Liver (tissue), 8 donors: ENCODE measurements at regions not wholly inside any gene's neighbourhood (a gene's known extent, or its start where the extent isn't known, plus 50 kb on each side); places are given as distances from the start of the nearest gene placed in this dataset.

Source experiments
- DNase-seq: peaks from one replicate; pipeline ENCODE4 v3.0.0-alpha.2; 2017; ENCODE audit warnings: low spot score
- H3K27ac ChIP-seq, 2 donors: one replicate each; pipeline ENCODE4 v1.7.0; 2013; ENCODE audit warnings: inconsistent platforms in 2 of 2, low read length in 2 of 2, control low read depth in 1 of 2, low read depth in 1 of 2, mild to moderate bottlenecking in 1 of 2
- H3K27me3 ChIP-seq, 4 donors: one replicate each; pipeline versions ENCODE4 v1.6.1 to v1.7.0; 2013; ENCODE audit warnings: low read length in 3 of 4, inconsistent platforms in 1 of 4, mild to moderate bottlenecking in 1 of 4, moderate library complexity in 1 of 4; ENCODE audit not compliant: control insufficient read depth in 4 of 4, insufficient read depth in 4 of 4
- H3K36me3 ChIP-seq, 4 donors: one replicate each; pipeline versions ENCODE4 v1.6.1 to v1.7.0; 2013; ENCODE audit warnings: low read length in 3 of 4, mild to moderate bottlenecking in 3 of 4, low read depth in 1 of 4, moderate library complexity in 1 of 4; ENCODE audit not compliant: control insufficient read depth in 4 of 4, insufficient read depth in 3 of 4
- H3K4me1 ChIP-seq, 4 donors: one replicate each; pipeline versions ENCODE4 v1.6.1 to v1.7.0; 2013; ENCODE audit warnings: low read length in 3 of 4, mild to moderate bottlenecking in 3 of 4, moderate library complexity in 1 of 4; ENCODE audit not compliant: control insufficient read depth in 4 of 4, insufficient read depth in 4 of 4
- H3K4me3 ChIP-seq, 3 donors: one replicate each; pipeline versions ENCODE4 v1.6.1 to v1.7.0; 2013; ENCODE audit warnings: low read length in 3 of 3, control low read depth in 1 of 3, low read depth in 1 of 3, mild to moderate bottlenecking in 1 of 3
- H3K9ac ChIP-seq, 2 donors: one replicate each; pipeline ENCODE4 v1.7.0; 2013; ENCODE audit warnings: low read length in 2 of 2, mild to moderate bottlenecking in 2 of 2, moderate library complexity in 2 of 2, control low read depth in 1 of 2, low read depth in 1 of 2
- H3K9me3 ChIP-seq, 4 donors: one replicate each; pipeline versions ENCODE4 v1.6.1 to v1.7.0; 2013; ENCODE audit warnings: low read length in 3 of 4; ENCODE audit not compliant: control insufficient read depth in 4 of 4
- EGR1 ChIP-seq, 2 donors: IDR thresholded peaks; 2 replicates each; pipeline ENCODE4 v1.6.1; 2016 to 2018; ENCODE audit warnings: antibody characterized with exemption in 2 of 2, low read depth in 2 of 2
- FOXA1 ChIP-seq: IDR thresholded peaks from 2 replicates; pipeline ENCODE4 v1.6.1; 2016; ENCODE audit warnings: antibody characterized with exemption
- FOXA2 ChIP-seq: IDR thresholded peaks from 2 replicates; pipeline ENCODE4 v1.6.1; 2016; ENCODE audit warnings: antibody characterized with exemption
- HNF4A ChIP-seq, 2 donors: conservative IDR thresholded peaks; 2 replicates each; pipeline ENCODE4 v1.6.1; 2016; ENCODE audit warnings: antibody characterized with exemption in 2 of 2, mild to moderate bottlenecking in 2 of 2
- HNF4G ChIP-seq: IDR thresholded peaks from 2 replicates; pipeline ENCODE4 v1.6.1; 2016; ENCODE audit warnings: antibody characterized with exemption
- JUND ChIP-seq, 2 donors: IDR thresholded peaks; 2 replicates each; pipeline ENCODE4 v1.6.1; 2016; ENCODE audit warnings: antibody characterized with exemption in 2 of 2
- NR2F2 ChIP-seq: IDR thresholded peaks from 2 replicates; pipeline ENCODE4 v1.6.1; 2016; ENCODE audit warnings: antibody characterized with exemption
- RXRA ChIP-seq, 2 donors: IDR thresholded peaks; 2 replicates each; pipeline ENCODE4 v1.6.1; 2017 to 2018; ENCODE audit warnings: antibody characterized with exemption in 2 of 2, mild to moderate bottlenecking in 1 of 2
- SP1 ChIP-seq: IDR thresholded peaks from 2 replicates; pipeline ENCODE4 v1.6.1; 2018; ENCODE audit warnings: antibody characterized with exemption, mild to moderate bottlenecking
- TAF1 ChIP-seq: conservative IDR thresholded peaks from 2 replicates; pipeline ENCODE4 v1.6.1; 2016; ENCODE audit warnings: antibody characterized with exemption, mild to moderate bottlenecking
- YY1 ChIP-seq: IDR thresholded peaks from 2 replicates; pipeline ENCODE4 v1.6.1; 2016; ENCODE audit warnings: antibody characterized with exemption, mild to moderate bottlenecking
- WGBS: extraction: QIAGEN DNeasy Blood & Tissue Kit; methylation state at CpG from one replicate; pipeline ENCODE4 v1.1.7; 2013; 5-methylcytosine and 5-hydroxymethylcytosine counted together
- TF ChIP-seq, protein P1 (sequence below): fragments of 150-350 bp; IDR thresholded peaks from 2 replicates; pipeline ENCODE4 v1.5.1; 2017; ENCODE audit warnings: improper control_type of control experiment, low read depth, low read length; ENCODE audit not compliant: missing input control
- TF ChIP-seq, protein P2 (sequence below): IDR thresholded peaks from 2 replicates; pipeline ENCODE4 v1.6.1; 2016; ENCODE audit warnings: antibody characterized with exemption
- TF ChIP-seq, protein P3 (sequence below): IDR thresholded peaks from 2 replicates; pipeline ENCODE4 v1.6.1; 2016; ENCODE audit warnings: antibody characterized with exemption
- TF ChIP-seq, protein P4 (sequence below): IDR thresholded peaks from 2 replicates; pipeline ENCODE4 v1.6.1; 2016; ENCODE audit warnings: antibody characterized with exemption, mild to moderate bottlenecking
- TF ChIP-seq, protein P5 (sequence below): IDR thresholded peaks from 2 replicates; pipeline ENCODE4 v1.6.1; 2016; ENCODE audit warnings: antibody characterized with exemption
- donor health status: healthy.
- donor health status: healthy.
- donor health status: healthy.
- donor health status: healthy.
- donor health status: healthy.

DNA sequence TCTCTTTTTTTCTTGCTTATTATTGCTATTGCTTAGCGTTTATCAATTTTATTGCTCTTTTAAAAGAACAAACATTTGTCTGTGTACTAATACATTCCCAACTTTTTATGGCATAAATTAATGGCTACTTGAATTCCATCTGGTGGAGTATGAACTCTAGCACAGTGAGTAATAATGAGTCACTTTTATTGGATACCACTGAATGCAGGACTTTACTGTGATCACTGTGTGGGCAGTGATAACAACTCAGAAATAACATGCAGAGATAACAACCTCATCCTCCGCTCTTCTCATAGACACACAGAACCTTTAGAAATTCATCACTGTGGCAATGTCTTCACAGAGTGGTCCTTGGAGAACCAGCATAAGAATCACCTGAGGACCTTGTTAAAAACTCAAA, 139.5 kb upstream of the PRNP start:
- H3K27ac ChIP-seq, result no peak overlapping the region
- no peak overlapping the region for H3K4me3 ChIP-seq
- TF ChIP-seq, protein P1, sequence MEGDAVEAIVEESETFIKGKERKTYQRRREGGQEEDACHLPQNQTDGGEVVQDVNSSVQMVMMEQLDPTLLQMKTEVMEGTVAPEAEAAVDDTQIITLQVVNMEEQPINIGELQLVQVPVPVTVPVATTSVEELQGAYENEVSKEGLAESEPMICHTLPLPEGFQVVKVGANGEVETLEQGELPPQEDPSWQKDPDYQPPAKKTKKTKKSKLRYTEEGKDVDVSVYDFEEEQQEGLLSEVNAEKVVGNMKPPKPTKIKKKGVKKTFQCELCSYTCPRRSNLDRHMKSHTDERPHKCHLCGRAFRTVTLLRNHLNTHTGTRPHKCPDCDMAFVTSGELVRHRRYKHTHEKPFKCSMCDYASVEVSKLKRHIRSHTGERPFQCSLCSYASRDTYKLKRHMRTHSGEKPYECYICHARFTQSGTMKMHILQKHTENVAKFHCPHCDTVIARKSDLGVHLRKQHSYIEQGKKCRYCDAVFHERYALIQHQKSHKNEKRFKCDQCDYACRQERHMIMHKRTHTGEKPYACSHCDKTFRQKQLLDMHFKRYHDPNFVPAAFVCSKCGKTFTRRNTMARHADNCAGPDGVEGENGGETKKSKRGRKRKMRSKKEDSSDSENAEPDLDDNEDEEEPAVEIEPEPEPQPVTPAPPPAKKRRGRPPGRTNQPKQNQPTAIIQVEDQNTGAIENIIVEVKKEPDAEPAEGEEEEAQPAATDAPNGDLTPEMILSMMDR, result no peak
- no peak for TF ChIP-seq FOXA1
- TF ChIP-seq, protein P2, sequence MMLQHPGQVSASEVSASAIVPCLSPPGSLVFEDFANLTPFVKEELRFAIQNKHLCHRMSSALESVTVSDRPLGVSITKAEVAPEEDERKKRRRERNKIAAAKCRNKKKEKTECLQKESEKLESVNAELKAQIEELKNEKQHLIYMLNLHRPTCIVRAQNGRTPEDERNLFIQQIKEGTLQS, result no peak
- TF ChIP-seq EGR1 (IDR thresholded peaks at IDR 0.05; ENCODE audit: low read depth in 2 of 2), result no peak
- TF ChIP-seq YY1, result no peak
- no peak for TF ChIP-seq FOXA2
- TF ChIP-seq RXRA (IDR thresholded peaks at IDR 0.05), result no peak
- TF ChIP-seq, protein P3, sequence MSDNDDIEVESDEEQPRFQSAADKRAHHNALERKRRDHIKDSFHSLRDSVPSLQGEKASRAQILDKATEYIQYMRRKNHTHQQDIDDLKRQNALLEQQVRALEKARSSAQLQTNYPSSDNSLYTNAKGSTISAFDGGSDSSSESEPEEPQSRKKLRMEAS, result no peak
- TF ChIP-seq, protein P4, sequence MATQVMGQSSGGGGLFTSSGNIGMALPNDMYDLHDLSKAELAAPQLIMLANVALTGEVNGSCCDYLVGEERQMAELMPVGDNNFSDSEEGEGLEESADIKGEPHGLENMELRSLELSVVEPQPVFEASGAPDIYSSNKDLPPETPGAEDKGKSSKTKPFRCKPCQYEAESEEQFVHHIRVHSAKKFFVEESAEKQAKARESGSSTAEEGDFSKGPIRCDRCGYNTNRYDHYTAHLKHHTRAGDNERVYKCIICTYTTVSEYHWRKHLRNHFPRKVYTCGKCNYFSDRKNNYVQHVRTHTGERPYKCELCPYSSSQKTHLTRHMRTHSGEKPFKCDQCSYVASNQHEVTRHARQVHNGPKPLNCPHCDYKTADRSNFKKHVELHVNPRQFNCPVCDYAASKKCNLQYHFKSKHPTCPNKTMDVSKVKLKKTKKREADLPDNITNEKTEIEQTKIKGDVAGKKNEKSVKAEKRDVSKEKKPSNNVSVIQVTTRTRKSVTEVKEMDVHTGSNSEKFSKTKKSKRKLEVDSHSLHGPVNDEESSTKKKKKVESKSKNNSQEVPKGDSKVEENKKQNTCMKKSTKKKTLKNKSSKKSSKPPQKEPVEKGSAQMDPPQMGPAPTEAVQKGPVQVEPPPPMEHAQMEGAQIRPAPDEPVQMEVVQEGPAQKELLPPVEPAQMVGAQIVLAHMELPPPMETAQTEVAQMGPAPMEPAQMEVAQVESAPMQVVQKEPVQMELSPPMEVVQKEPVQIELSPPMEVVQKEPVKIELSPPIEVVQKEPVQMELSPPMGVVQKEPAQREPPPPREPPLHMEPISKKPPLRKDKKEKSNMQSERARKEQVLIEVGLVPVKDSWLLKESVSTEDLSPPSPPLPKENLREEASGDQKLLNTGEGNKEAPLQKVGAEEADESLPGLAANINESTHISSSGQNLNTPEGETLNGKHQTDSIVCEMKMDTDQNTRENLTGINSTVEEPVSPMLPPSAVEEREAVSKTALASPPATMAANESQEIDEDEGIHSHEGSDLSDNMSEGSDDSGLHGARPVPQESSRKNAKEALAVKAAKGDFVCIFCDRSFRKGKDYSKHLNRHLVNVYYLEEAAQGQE, result no peak
- TF ChIP-seq, protein P5, sequence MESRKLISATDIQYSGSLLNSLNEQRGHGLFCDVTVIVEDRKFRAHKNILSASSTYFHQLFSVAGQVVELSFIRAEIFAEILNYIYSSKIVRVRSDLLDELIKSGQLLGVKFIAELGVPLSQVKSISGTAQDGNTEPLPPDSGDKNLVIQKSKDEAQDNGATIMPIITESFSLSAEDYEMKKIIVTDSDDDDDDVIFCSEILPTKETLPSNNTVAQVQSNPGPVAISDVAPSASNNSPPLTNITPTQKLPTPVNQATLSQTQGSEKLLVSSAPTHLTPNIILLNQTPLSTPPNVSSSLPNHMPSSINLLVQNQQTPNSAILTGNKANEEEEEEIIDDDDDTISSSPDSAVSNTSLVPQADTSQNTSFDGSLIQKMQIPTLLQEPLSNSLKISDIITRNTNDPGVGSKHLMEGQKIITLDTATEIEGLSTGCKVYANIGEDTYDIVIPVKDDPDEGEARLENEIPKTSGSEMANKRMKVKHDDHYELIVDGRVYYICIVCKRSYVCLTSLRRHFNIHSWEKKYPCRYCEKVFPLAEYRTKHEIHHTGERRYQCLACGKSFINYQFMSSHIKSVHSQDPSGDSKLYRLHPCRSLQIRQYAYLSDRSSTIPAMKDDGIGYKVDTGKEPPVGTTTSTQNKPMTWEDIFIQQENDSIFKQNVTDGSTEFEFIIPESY, result no peak
- 76% methylated on average over 2 of the region's 2 CpGs for WGBS
- no peaks in the 10 kb centered on the region for H3K36me3 ChIP-seq
- H3K9me3 ChIP-seq, result peaks cover 0 to 4% (median 0%) of the 10 kb centered on the region in 4 donors
- peaks cover 0 to 8% (median 0%) of the 10 kb centered on the region in 4 donors for H3K27me3 ChIP-seq
- no peak for DNase-seq
- H3K9ac ChIP-seq, result no peak overlapping the region
- H3K4me1 ChIP-seq, result no peaks in the 10 kb centered on the region

DNA sequence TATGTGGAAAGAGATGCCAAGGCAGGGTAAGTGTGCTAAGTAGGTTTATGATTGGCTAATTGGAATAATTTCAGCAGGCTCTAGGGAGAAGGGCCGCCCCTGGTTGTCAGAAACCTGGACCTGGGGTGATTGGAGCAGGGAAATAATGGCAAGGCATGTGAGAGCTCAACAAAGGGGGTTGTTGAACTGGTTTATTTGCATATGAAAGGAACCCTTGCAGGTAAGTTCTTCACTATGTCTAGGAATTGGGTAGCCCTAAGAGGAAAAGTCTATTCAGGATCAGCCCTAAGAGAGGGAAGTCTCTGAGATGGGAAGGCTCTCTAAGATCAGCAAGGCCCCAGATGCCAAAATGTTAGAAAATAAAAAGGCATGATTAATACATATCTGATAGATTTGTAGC, 139.9 kb upstream of the PRNP start:
- 66% methylated on average over 1 of the region's 1 CpG for WGBS
- no peak overlapping the region for H3K9ac ChIP-seq
- no peaks in the 10 kb centered on the region for H3K36me3 ChIP-seq
- H3K4me3 ChIP-seq, result no peak overlapping the region
- peaks cover 0 to 8% (median 0%) of the 10 kb centered on the region in 4 donors for H3K27me3 ChIP-seq
- TF ChIP-seq HNF4G (no peak), EGR1 (IDR thresholded peaks at IDR 0.05; ENCODE audit: low read depth in 2 of 2) (no peak), SP1 (no peak), JUND (IDR thresholded peaks at IDR 0.05) (no peak), HNF4A (conservative IDR thresholded peaks at IDR 0.05) (no peak), NR2F2 (no peak), TAF1 (no peak), FOXA2 (no peak), FOXA1 (no peak), YY1 (no peak)
- TF ChIP-seq, protein P3, result no peak
- TF ChIP-seq, protein P4, result no peak
- TF ChIP-seq, protein P5, result no peak
- TF ChIP-seq, protein P2, result no peak
- no peak overlapping the region for H3K27ac ChIP-seq
- DNase-seq, result no peak
- H3K9me3 ChIP-seq, result peaks cover 0 to 4% (median 0%) of the 10 kb centered on the region in 4 donors
- no peaks in the 10 kb centered on the region for H3K4me1 ChIP-seq
